OCI-LY3 (cell line): ENCODE measurements at regions not wholly inside any gene's neighbourhood (a gene's known extent, or its start where the extent isn't known, plus 50 kb on each side); places are given as distances from the start of the nearest gene placed in this dataset.

Source experiments
- EZH2phosphoT487 ChIP-seq: fragments of 200-600 bp; shearing (Covaris generic); IDR thresholded peaks from 2 replicates; pipeline ENCODE4 v1.6.1; 2018; ENCODE audit warnings: antibody characterized with exemption, mixed run types, low read depth
- TF ChIP-seq, protein P1 (sequence below): fragments of 200-600, 300-600 bp; sonication (generic); IDR thresholded peaks from 2 replicates; pipeline ENCODE4 v1.5.1; 2014; ENCODE audit warnings: antibody characterized with exemption, low read length, low read depth

DNA sequence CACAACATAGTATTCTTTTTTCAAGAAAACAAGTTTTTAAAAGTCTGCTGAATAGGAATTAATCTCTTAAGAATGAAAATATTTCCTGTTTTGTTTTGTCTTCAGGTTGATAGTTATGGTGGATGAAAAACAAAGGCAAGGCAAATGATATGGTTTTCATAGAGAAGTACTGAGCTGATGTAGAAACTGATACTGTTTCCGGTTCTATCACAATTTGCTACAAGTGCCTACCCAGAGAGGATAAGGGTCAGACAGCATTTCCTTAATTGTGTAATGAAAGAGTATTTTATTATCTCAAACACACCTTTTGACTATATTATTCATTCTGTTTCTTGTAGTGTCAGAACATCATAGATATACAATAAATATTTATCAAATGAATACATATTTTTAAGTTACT, 836.3 kb downstream of the SQOR start:
- TF ChIP-seq, protein P1, sequence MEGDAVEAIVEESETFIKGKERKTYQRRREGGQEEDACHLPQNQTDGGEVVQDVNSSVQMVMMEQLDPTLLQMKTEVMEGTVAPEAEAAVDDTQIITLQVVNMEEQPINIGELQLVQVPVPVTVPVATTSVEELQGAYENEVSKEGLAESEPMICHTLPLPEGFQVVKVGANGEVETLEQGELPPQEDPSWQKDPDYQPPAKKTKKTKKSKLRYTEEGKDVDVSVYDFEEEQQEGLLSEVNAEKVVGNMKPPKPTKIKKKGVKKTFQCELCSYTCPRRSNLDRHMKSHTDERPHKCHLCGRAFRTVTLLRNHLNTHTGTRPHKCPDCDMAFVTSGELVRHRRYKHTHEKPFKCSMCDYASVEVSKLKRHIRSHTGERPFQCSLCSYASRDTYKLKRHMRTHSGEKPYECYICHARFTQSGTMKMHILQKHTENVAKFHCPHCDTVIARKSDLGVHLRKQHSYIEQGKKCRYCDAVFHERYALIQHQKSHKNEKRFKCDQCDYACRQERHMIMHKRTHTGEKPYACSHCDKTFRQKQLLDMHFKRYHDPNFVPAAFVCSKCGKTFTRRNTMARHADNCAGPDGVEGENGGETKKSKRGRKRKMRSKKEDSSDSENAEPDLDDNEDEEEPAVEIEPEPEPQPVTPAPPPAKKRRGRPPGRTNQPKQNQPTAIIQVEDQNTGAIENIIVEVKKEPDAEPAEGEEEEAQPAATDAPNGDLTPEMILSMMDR: no peak
- no peak for TF ChIP-seq EZH2phosphoT487
